ENCODE measurements at regions not wholly inside any gene's neighbourhood (a gene's known extent, or its start where the extent isn't known, plus 50 kb on each side); places are given as distances from the start of the nearest gene placed in this dataset.

GRCh38 chr4:170538821-170539473, 449.2 kb upstream of the AADAT start:
- TF ChIP-seq SP2 (IDR thresholded peaks at IDR 0.05; ENCODE audit: extremely low read depth, low read depth, low read length, poor library complexity, severe bottlenecking) (no peak), E2F1 (CRISPR knock-in tag; IDR thresholded peaks at IDR 0.05) (no peak), ZBTB17 (CRISPR knock-in tag; IDR thresholded peaks at IDR 0.05) (no peak), RNF219 (CRISPR knock-in tag; IDR thresholded peaks at IDR 0.05) (no peak), CTCF (IDR thresholded peaks at IDR 0.05 in 2 of 3, conservative IDR thresholded peaks at IDR 0.05 in 1 of 3; ENCODE audit: insufficient read depth in 2 of 3, low read depth in 1 of 3, low read length in 3 of 3) (no peak), EGR1 (conservative IDR thresholded peaks at IDR 0.05) (no peak), SREBF2 (CRISPR knock-in tag; IDR thresholded peaks at IDR 0.05) (no peak), ZNF668 (CRISPR knock-in tag; IDR thresholded peaks at IDR 0.05) (no peak), NONO (IDR thresholded peaks at IDR 0.05; ENCODE audit: low read depth in 2 of 2, low read length in 1 of 2) (no peak), POLR2AphosphoS5 (IDR thresholded peaks at IDR 0.05; ENCODE audit: control insufficient read depth, insufficient read depth, low read depth, low read length) (no peak), SREBF1 (IDR thresholded peaks at IDR 0.05; ENCODE audit: borderline replicate concordance, low read depth, low read length) (no peak), SMAD1 (IDR thresholded peaks at IDR 0.05; ENCODE audit: low read depth, low read length, partially characterized antibody) (no peak)

Data from K562 (cell line).